ENCODE measurements at regions not wholly inside any gene's neighbourhood (a gene's known extent, or its start where the extent isn't known, plus 50 kb on each side); places are given as distances from the start of the nearest gene placed in this dataset.

- TF ChIP-seq ZNF609 (CRISPR knock-in tag; IDR thresholded peaks at IDR 0.05; ENCODE audit: borderline replicate concordance) (no peak), TRIM24 (IDR thresholded peaks at IDR 0.05) (peak; percentile 18 to 40; a peak in 2 of 4 replicates), ZNF239 (CRISPR knock-in tag; IDR thresholded peaks at IDR 0.05) (peak; percentile 44; the same call in 1 of the 2 replicates), DLX4 (CRISPR knock-in tag; IDR thresholded peaks at IDR 0.05) (no peak), L3MBTL2 (IDR thresholded peaks at IDR 0.05) (peak; percentile 91), ZNF740 (CRISPR knock-in tag; IDR thresholded peaks at IDR 0.05) (no peak), ZNF740 (tag; IDR thresholded peaks at IDR 0.05) (peak in 1 of 2 experiments; percentile 26; a peak in 1 of 4 replicates), ZNF23 (CRISPR knock-in tag; IDR thresholded peaks at IDR 0.05) (no peak), ETV1 (tag; conservative IDR thresholded peaks at IDR 0.05; ENCODE audit: low read depth) (0 out of 2 replicates have a peak, but pooled peaks have one; percentile 9), HCFC1 (IDR thresholded peaks at IDR 0.05; ENCODE audit: low read depth, low read length) (peak; percentile 12; the same call in 1 of the 2 replicates), RAD21 (CRISPR knock-in tag; conservative IDR thresholded peaks at IDR 0.05 in 1 of 2, IDR thresholded peaks at IDR 0.05 in 1 of 2) (peak; percentile 5 to 17; a peak in 1 of 4 replicates), ATF3 (IDR thresholded peaks at IDR 0.05) (peak; percentile 99), ATF3 (CRISPR knock-in tag; conservative IDR thresholded peaks at IDR 0.05) (peak; percentile 94), POLR2H (tag; IDR thresholded peaks at IDR 0.05; ENCODE audit: low read depth) (peak; percentile 64), UBTF (IDR thresholded peaks at IDR 0.05; ENCODE audit: borderline replicate concordance in 1 of 2, low read depth in 2 of 2, low read length in 2 of 2) (0 out of 4 replicates have a peak, but pooled peaks of 1 of the 2 experiments have one; percentile 61)
Measured at GRCh38 chr5:173764332-173765028, 123.7 kb upstream of the CPEB4 start (continued).

All from K562 (cell line).